Prostate gland (tissue), 2 donors: ENCODE measurements at regions not wholly inside any gene's neighbourhood (a gene's known extent, or its start where the extent isn't known, plus 50 kb on each side); places are given as distances from the start of the nearest gene placed in this dataset.

Experiments used
- DNase-seq: peaks from one replicate; pipeline ENCODE4 v3.0.0-alpha.2; 2019; ENCODE audit warnings: low spot score
- H3K27ac ChIP-seq, 2 donors: fragments of 200-600 bp; sonication (generic); 2 replicates each; pipeline ENCODE4 v1.5.1; 2017 to 2019
- H3K27me3 ChIP-seq: fragments of 200-600 bp; sonication (generic); replicated peaks from 2 replicates; pipeline ENCODE4 v1.5.1; 2019; ENCODE audit not compliant: insufficient read depth
- H3K36me3 ChIP-seq, 2 donors: fragments of 200-600 bp; sonication (generic); 1 replicate in 1 of 2; 2 replicates in 1 of 2; pipeline versions ENCODE4 v1.5.1 to v1.8.1; 2017 to 2019
- H3K4me1 ChIP-seq: fragments of 200-600 bp; sonication (generic); replicated peaks from 2 replicates; pipeline ENCODE4 v1.5.1; 2019
- H3K4me3 ChIP-seq, 2 donors: fragments of 200-600 bp; sonication (generic); 2 replicates each; pipeline ENCODE4 v1.5.1; 2017 to 2019
- H3K9me3 ChIP-seq: fragments of 200-600 bp; sonication (generic); 2 replicates; pipeline ENCODE4 v1.5.1; 2017
- CTCF ChIP-seq, 4 experiments: fragments of 200-600 bp in 2 of 4; fragments of 450-650 bp in 2 of 4; sonication (generic) in 2 of 4; IDR thresholded peaks; 1 replicate in 3 of 4; 2 replicates in 1 of 4; pipeline ENCODE4 v1.5.1; 2016 to 2019; ENCODE audit warnings: antibody characterized with exemption in 4 of 4, mild to moderate bottlenecking in 2 of 4, moderate library complexity in 2 of 4
- POLR2A ChIP-seq: fragments of 450-650 bp; IDR thresholded peaks from one replicate; pipeline ENCODE4 v1.6.1; 2016; ENCODE audit warnings: antibody characterized with exemption, mild to moderate bottlenecking
- POLR2AphosphoS5 ChIP-seq: sonication (generic); formaldehyde crosslinking; IDR thresholded peaks from one replicate; pipeline ENCODE4 v1.6.1; 2017; ENCODE audit warnings: antibody characterized with exemption
- WGBS: methylation state at CpG from one replicate; pipeline ENCODE4 v1.1.5; 2018; 5-methylcytosine and 5-hydroxymethylcytosine counted together
- intact Hi-C: fragments of 100-400 bp; cut with DNase I; formaldehyde crosslinking; loops from one replicate; pipeline ENCODE4 v1.14.2; 2022

GRCh38 chr5:174293006-174293405 lies 247.5 kb downstream of the NSG2 start:
- intact Hi-C loops, result no loop called here
- no peak overlapping the region for H3K4me3 ChIP-seq
- no peaks in the 10 kb centered on the region for H3K27me3 ChIP-seq
- no peaks in the 10 kb centered on the region for H3K9me3 ChIP-seq
- TF ChIP-seq POLR2AphosphoS5 (no peak), POLR2A (no peak), CTCF (IDR thresholded peaks at IDR 0.05) (no peak)
- DNase-seq, result no peak
- no peaks in the 10 kb centered on the region for H3K4me1 ChIP-seq
- WGBS, result 75% methylated on average over 6 of the region's 6 CpGs
- H3K36me3 ChIP-seq, result no peaks in the 10 kb centered on the region
- no peak overlapping the region for H3K27ac ChIP-seq

GRCh38 chr5:174293481-174293880 lies 248.0 kb downstream of the NSG2 start:
- H3K27ac ChIP-seq, result no peak overlapping the region
- H3K4me3 ChIP-seq, result no peak overlapping the region
- no peaks in the 10 kb centered on the region for H3K27me3 ChIP-seq
- no peaks in the 10 kb centered on the region for H3K36me3 ChIP-seq
- no peaks in the 10 kb centered on the region for H3K9me3 ChIP-seq
- DNase-seq, result no peak
- intact Hi-C loops, result no loop called here
- TF ChIP-seq CTCF (IDR thresholded peaks at IDR 0.05), result no peak
- TF ChIP-seq POLR2A, result no peak
- TF ChIP-seq POLR2AphosphoS5, result no peak
- WGBS, result 68% methylated on average over 4 of the region's 4 CpGs
- no peaks in the 10 kb centered on the region for H3K4me1 ChIP-seq

- intact Hi-C loops, result no loop called here
- DNase-seq, result no peak
- H3K27me3 ChIP-seq, result no peaks in the 10 kb centered on the region
- TF ChIP-seq CTCF (IDR thresholded peaks at IDR 0.05) (no peak), POLR2A (no peak), POLR2AphosphoS5 (no peak)
- H3K9me3 ChIP-seq, result no peaks in the 10 kb centered on the region
- no peaks in the 10 kb centered on the region for H3K4me1 ChIP-seq
- no peak overlapping the region for H3K4me3 ChIP-seq
- H3K27ac ChIP-seq, result no peak overlapping the region
- 70% methylated on average over 6 of the region's 6 CpGs for WGBS
- H3K36me3 ChIP-seq, result no peaks in the 10 kb centered on the region
Observed at GRCh38 chr5:174294891-174295620, 249.6 kb downstream of the NSG2 start.

GRCh38 chr5:174295702-174296436 lies 250.4 kb downstream of the NSG2 start:
- H3K4me3 ChIP-seq, result no peak overlapping the region
- no peak for DNase-seq
- H3K9me3 ChIP-seq, result no peaks in the 10 kb centered on the region
- H3K36me3 ChIP-seq, result no peaks in the 10 kb centered on the region
- no peaks in the 10 kb centered on the region for H3K4me1 ChIP-seq
- H3K27me3 ChIP-seq, result no peaks in the 10 kb centered on the region
- H3K27ac ChIP-seq, result no peak overlapping the region
- TF ChIP-seq CTCF (IDR thresholded peaks at IDR 0.05) (no peak), POLR2AphosphoS5 (no peak)
- WGBS, result 57% methylated on average over 8 of the region's 8 CpGs
- intact Hi-C loops, result no loop called here
